ENCODE measurements at regions not wholly inside any gene's neighbourhood (a gene's known extent, or its start where the extent isn't known, plus 50 kb on each side); places are given as distances from the start of the nearest gene placed in this dataset.

- no peak overlapping the region for H3K9ac ChIP-seq (ENCODE audit: low read length)
- H3K9me3 ChIP-seq (replicated peaks; ENCODE audit: insufficient read depth, low read length), result no peaks in the 10 kb centered on the region
Observed at GRCh38 chr2:167761465-167762136, 485.8 kb downstream of the STK39 start.

DNA sequence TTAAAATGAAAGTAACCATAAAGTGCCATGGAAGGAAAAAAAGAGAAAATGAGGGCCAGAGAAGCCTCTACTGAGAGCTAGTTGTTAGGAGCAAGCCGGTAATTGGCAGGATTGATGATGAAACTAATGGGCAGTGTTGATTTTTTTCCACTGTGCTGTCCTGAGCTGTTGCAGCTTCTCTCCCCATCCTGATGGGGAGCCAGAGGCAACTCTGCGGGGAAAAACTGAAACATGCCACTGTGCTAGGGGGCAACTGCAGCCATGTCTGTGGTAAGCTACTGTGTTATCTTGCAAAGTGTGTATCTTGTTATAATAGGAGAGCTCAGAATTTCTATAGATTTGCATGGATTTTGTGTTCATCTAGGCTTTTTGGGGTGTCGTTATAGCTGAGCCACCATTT lies 487.9 kb downstream of the STK39 start:
- no peaks in the 10 kb centered on the region for H3K79me2 ChIP-seq (ENCODE audit: low read length)
- no peaks in the 10 kb centered on the region for H3K27me3 ChIP-seq (replicated peaks; ENCODE audit: insufficient read depth, low read length)
- no peaks in the 10 kb centered on the region for H4K20me1 ChIP-seq (ENCODE audit: insufficient read depth, low read length)
- H3K9me2 ChIP-seq (replicated peaks; ENCODE audit: insufficient read depth, low read length), result no peaks in the 10 kb centered on the region
- no peak for DNase-seq
- H3F3A ChIP-seq (ENCODE audit: insufficient read depth, low read length), result no peaks in the 10 kb centered on the region
- H2AFZ ChIP-seq (ENCODE audit: low read length), result no peak overlapping the region
- H3K4me3 ChIP-seq (ENCODE audit: low read length), result no peak overlapping the region
- no peaks in the 10 kb centered on the region for H3K4me1 ChIP-seq (ENCODE audit: low read length)
- no peaks in the 10 kb centered on the region for H3K9me3 ChIP-seq (replicated peaks; ENCODE audit: insufficient read depth, low read length)
- no peaks in the 10 kb centered on the region for H3K36me3 ChIP-seq (replicated peaks; ENCODE audit: insufficient read depth, low read length)
- no peak overlapping the region for H3K27ac ChIP-seq (ENCODE audit: low read length)
- no peak overlapping the region for H3K9ac ChIP-seq (ENCODE audit: low read length)
- no peak overlapping the region for H3K4me2 ChIP-seq (ENCODE audit: low read depth, low read length)
- TF ChIP-seq, protein P1, sequence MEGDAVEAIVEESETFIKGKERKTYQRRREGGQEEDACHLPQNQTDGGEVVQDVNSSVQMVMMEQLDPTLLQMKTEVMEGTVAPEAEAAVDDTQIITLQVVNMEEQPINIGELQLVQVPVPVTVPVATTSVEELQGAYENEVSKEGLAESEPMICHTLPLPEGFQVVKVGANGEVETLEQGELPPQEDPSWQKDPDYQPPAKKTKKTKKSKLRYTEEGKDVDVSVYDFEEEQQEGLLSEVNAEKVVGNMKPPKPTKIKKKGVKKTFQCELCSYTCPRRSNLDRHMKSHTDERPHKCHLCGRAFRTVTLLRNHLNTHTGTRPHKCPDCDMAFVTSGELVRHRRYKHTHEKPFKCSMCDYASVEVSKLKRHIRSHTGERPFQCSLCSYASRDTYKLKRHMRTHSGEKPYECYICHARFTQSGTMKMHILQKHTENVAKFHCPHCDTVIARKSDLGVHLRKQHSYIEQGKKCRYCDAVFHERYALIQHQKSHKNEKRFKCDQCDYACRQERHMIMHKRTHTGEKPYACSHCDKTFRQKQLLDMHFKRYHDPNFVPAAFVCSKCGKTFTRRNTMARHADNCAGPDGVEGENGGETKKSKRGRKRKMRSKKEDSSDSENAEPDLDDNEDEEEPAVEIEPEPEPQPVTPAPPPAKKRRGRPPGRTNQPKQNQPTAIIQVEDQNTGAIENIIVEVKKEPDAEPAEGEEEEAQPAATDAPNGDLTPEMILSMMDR (IDR thresholded peaks at IDR 0.05; ENCODE audit: low read length), result no peak
- TF ChIP-seq EZH2phosphoT487 (IDR thresholded peaks at IDR 0.05; ENCODE audit: low read length) (no peak), EZH2 (optimal IDR thresholded peaks at IDR 0.05; ENCODE audit: low read depth, low read length) (no peak)

More at GRCh38 chr2:167761465-167762136, 485.8 kb downstream of the STK39 start:
- Histone ChIP-seq H3K36me3 (replicated peaks; ENCODE audit: insufficient read depth, low read length) (no peaks in the 10 kb centered on the region), H3K4me2 (ENCODE audit: low read depth, low read length) (no peak overlapping the region), H4K20me1 (ENCODE audit: insufficient read depth, low read length) (no peaks in the 10 kb centered on the region), H3K79me2 (ENCODE audit: low read length) (no peaks in the 10 kb centered on the region), H3F3A (ENCODE audit: insufficient read depth, low read length) (no peaks in the 10 kb centered on the region), H3K4me1 (ENCODE audit: low read length) (no peaks in the 10 kb centered on the region), H3K27me3 (replicated peaks; ENCODE audit: insufficient read depth, low read length) (no peaks in the 10 kb centered on the region), H3K9me2 (replicated peaks; ENCODE audit: insufficient read depth, low read length) (no peaks in the 10 kb centered on the region), H2AFZ (ENCODE audit: low read length) (no peak overlapping the region), H3K4me3 (ENCODE audit: low read length) (no peak overlapping the region), H3K27ac (ENCODE audit: low read length) (no peak overlapping the region)
- DNase-seq, result no peak
- TF ChIP-seq, protein P1 (IDR thresholded peaks at IDR 0.05; ENCODE audit: low read length), result no peak
- no peak for TF ChIP-seq EZH2 (optimal IDR thresholded peaks at IDR 0.05; ENCODE audit: low read depth, low read length)
- TF ChIP-seq EZH2phosphoT487 (IDR thresholded peaks at IDR 0.05; ENCODE audit: low read length), result no peak

- Histone ChIP-seq H3F3A (ENCODE audit: insufficient read depth, low read length) (no peaks in the 10 kb centered on the region), H2AFZ (ENCODE audit: low read length) (no peak overlapping the region), H3K36me3 (replicated peaks; ENCODE audit: insufficient read depth, low read length) (no peaks in the 10 kb centered on the region), H3K27ac (ENCODE audit: low read length) (no peak overlapping the region), H3K9me2 (replicated peaks; ENCODE audit: insufficient read depth, low read length) (no peaks in the 10 kb centered on the region), H3K9ac (ENCODE audit: low read length) (no peak overlapping the region), H4K20me1 (ENCODE audit: insufficient read depth, low read length) (no peaks in the 10 kb centered on the region), H3K4me1 (ENCODE audit: low read length) (no peaks in the 10 kb centered on the region), H3K4me2 (ENCODE audit: low read depth, low read length) (no peak overlapping the region), H3K79me2 (ENCODE audit: low read length) (no peaks in the 10 kb centered on the region), H3K9me3 (replicated peaks; ENCODE audit: insufficient read depth, low read length) (no peaks in the 10 kb centered on the region), H3K4me3 (ENCODE audit: low read length) (no peak overlapping the region), H3K27me3 (replicated peaks; ENCODE audit: insufficient read depth, low read length) (no peaks in the 10 kb centered on the region)
- no peak for DNase-seq
- TF ChIP-seq, protein P1 (IDR thresholded peaks at IDR 0.05; ENCODE audit: low read length), result no peak
- TF ChIP-seq EZH2phosphoT487 (IDR thresholded peaks at IDR 0.05; ENCODE audit: low read length) (no peak), EZH2 (optimal IDR thresholded peaks at IDR 0.05; ENCODE audit: low read depth, low read length) (no peak)
Observed at GRCh38 chr2:167758292-167758691, 489.1 kb downstream of the STK39 start.

Data from MM.1S (cell line).